Peyer's patch (tissue), 4 donors: ENCODE measurements at regions not wholly inside any gene's neighbourhood (a gene's known extent, or its start where the extent isn't known, plus 50 kb on each side); places are given as distances from the start of the nearest gene placed in this dataset.

Source experiments
- DNase-seq, 3 donors: peaks; one replicate each; pipeline ENCODE4 v3.0.0-alpha.2; 2017 to 2019
- H3K27ac ChIP-seq, 4 donors: fragments of 200-600 bp; sonication (generic); one replicate each; pipeline ENCODE4 v1.5.1; 2016 to 2019
- H3K27me3 ChIP-seq, 2 donors: fragments of 200-600 bp; sonication (generic); one replicate each; pipeline ENCODE4 v1.5.1; 2019
- H3K36me3 ChIP-seq, 3 donors: fragments of 200-600 bp; sonication (generic); one replicate each; pipeline ENCODE4 v1.5.1; 2016 to 2019
- H3K4me1 ChIP-seq, 4 donors: fragments of 200-600 bp; sonication (generic); one replicate each; pipeline ENCODE4 v1.5.1; 2016 to 2019
- H3K4me3 ChIP-seq, 4 donors: fragments of 200-600 bp; sonication (generic); 1 replicate in 3 of 4; 2 replicates in 1 of 4; pipeline ENCODE4 v1.5.1; 2016 to 2019; ENCODE audit warnings: mild to moderate bottlenecking in 1 of 4
- H3K9me3 ChIP-seq, 4 donors: fragments of 200-600 bp; sonication (generic); one replicate each; pipeline ENCODE4 v1.5.1; 2016 to 2019; ENCODE audit warnings: mild to moderate bottlenecking in 1 of 4
- CTCF ChIP-seq, 6 experiments: fragments of 450-650 bp in 4 of 6; fragments of 200-600 bp in 2 of 6; sonication (generic) in 1 of 6; IDR thresholded peaks; one replicate each; pipeline ENCODE4 v1.5.1; 2017 to 2019; ENCODE audit warnings: antibody characterized with exemption in 6 of 6, mild to moderate bottlenecking in 3 of 6, moderate library complexity in 1 of 6
- POLR2A ChIP-seq, 2 donors: fragments of 450-650 bp; IDR thresholded peaks; one replicate each; pipeline ENCODE4 v1.5.1; 2017; ENCODE audit warnings: antibody characterized with exemption in 2 of 2, mild to moderate bottlenecking in 2 of 2, moderate library complexity in 2 of 2

DNA sequence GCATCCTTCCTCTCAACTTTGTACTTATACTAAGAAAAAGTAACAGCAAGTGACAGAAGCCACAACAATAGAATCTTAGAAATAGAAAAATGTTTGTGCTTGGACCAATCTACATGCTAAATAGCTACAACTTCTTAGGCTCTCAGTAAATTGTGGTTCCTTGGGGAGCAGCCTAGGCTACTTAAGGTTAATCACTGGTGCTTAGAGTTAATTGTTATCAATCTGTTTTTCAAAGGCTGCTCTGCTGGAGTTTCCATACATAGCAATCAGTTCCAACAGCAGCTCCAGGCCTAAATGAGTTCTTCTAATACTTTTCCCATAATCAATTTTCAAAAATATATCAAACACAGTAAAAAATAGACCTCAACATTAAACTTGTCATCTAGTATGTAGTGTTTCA lies 571.4 kb downstream of the EPHA7 start:
- TF ChIP-seq CTCF (IDR thresholded peaks at IDR 0.05) (no peak), POLR2A (IDR thresholded peaks at IDR 0.05) (no peak)
- Histone ChIP-seq H3K27ac (no peak overlapping the region), H3K27me3 (no peaks in the 10 kb centered on the region), H3K4me3 (no peak overlapping the region), H3K4me1 (no peaks in the 10 kb centered on the region), H3K36me3 (no peaks in the 10 kb centered on the region), H3K9me3 (no peaks in the 10 kb centered on the region)
- no peak for DNase-seq

- no peak overlapping the region for H3K4me3 ChIP-seq
- H3K9me3 ChIP-seq, result no peaks in the 10 kb centered on the region
- TF ChIP-seq CTCF (IDR thresholded peaks at IDR 0.05) (no peak), POLR2A (IDR thresholded peaks at IDR 0.05) (no peak)
- no peak overlapping the region for H3K27ac ChIP-seq
- no peaks in the 10 kb centered on the region for H3K27me3 ChIP-seq
- no peak for DNase-seq
- no peaks in the 10 kb centered on the region for H3K4me1 ChIP-seq
- H3K36me3 ChIP-seq, result no peaks in the 10 kb centered on the region
These were observed 579.0 kb downstream of the EPHA7 start for GRCh38 chr6:92840246-92840930.

DNA sequence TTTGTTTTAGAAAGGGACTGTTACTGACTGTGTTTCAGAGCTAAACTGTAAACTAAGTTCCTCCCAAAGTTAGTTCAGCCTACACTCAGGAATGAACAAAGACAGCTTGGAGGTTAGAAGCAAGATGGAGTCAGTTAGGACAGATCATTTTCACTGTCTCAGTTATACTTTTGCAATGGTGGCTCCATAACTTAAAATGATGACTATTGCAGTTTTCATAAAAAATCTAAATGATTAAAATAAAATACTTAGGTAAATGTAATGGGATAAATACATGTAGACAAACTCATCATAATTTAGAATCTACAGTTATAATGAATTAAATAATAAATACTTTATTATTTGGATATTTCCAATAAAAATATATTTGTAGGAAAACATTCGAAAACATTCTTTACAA lies 590.6 kb downstream of the EPHA7 start:
- Histone ChIP-seq H3K27me3 (no peaks in the 10 kb centered on the region), H3K9me3 (no peaks in the 10 kb centered on the region), H3K27ac (no peak overlapping the region), H3K4me3 (no peak overlapping the region), H3K4me1 (no peaks in the 10 kb centered on the region), H3K36me3 (no peaks in the 10 kb centered on the region)
- TF ChIP-seq CTCF (IDR thresholded peaks at IDR 0.05) (no peak), POLR2A (IDR thresholded peaks at IDR 0.05) (no peak)
- no peak for DNase-seq

DNA sequence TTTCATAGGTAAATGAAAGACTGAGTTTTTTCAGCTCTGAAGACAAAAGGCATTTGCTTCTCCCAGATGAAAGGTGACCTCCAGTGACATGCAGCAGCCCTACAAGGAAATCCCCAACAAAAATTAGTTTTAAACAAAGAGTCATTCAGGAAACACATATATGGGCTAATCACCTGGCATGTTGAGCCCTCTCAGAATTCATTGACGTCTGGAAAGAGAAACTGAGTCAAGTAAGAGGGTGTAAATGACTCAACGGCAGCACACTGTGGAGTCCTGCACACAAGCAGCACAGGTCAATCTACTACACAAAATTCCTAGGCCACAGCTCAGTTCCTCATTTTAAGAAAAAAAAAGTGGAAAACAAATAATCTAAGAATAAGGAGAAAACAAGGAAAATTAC lies 592.3 kb downstream of the EPHA7 start:
- H3K4me1 ChIP-seq, result no peaks in the 10 kb centered on the region
- no peaks in the 10 kb centered on the region for H3K9me3 ChIP-seq
- H3K36me3 ChIP-seq, result no peaks in the 10 kb centered on the region
- no peak overlapping the region for H3K27ac ChIP-seq
- DNase-seq, result no peak
- TF ChIP-seq CTCF (IDR thresholded peaks at IDR 0.05) (no peak), POLR2A (IDR thresholded peaks at IDR 0.05) (no peak)
- H3K27me3 ChIP-seq, result no peaks in the 10 kb centered on the region
- H3K4me3 ChIP-seq, result no peak overlapping the region

DNA sequence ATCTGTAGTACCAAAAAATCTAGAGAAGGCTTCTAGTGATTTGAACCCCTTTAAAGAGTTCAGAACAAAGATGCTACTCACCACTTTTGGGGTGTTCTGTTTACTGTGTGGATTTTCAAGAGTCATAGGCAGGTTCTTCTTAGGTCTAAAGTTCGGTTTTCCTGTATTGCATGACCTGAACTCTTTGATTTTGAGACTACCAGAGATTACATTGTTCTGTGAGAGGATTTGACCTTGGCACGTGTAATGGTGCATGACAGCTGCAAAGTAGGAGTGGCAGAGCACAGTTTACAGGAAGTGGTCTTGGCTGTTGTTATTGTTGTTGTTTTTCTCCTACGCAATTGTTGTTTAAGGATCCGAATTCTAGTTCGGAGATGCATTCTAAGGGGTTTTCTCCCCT lies 592.7 kb downstream of the EPHA7 start:
- Histone ChIP-seq H3K4me1 (no peaks in the 10 kb centered on the region), H3K36me3 (no peaks in the 10 kb centered on the region), H3K9me3 (no peaks in the 10 kb centered on the region), H3K27ac (no peak overlapping the region), H3K4me3 (no peak overlapping the region), H3K27me3 (no peaks in the 10 kb centered on the region)
- TF ChIP-seq CTCF (IDR thresholded peaks at IDR 0.05) (no peak), POLR2A (IDR thresholded peaks at IDR 0.05) (no peak)
- DNase-seq, result no peak

DNA sequence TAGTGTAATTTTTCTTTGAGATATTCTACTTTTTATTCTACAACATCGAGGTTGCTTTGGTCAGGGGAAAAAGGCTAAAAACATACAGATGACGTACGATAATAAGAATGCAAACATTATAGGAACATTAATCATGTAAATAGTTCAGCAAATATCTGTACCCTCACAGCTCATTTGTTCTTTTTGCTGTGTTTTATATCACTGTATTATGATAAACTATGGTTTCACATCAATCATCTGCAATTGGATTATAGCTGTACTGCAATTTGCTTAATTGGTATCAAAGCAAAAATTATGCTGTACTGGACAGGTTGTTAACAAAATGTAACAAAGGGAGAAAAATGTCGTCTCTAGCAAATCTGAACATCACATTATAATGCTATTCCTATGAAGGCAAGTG lies 597.1 kb downstream of the EPHA7 start:
- no peak overlapping the region for H3K27ac ChIP-seq
- H3K36me3 ChIP-seq, result no peaks in the 10 kb centered on the region
- no peak overlapping the region for H3K4me3 ChIP-seq
- H3K9me3 ChIP-seq, result no peaks in the 10 kb centered on the region
- no peak for TF ChIP-seq POLR2A (IDR thresholded peaks at IDR 0.05)
- no peak for TF ChIP-seq CTCF (IDR thresholded peaks at IDR 0.05)
- no peaks in the 10 kb centered on the region for H3K27me3 ChIP-seq
- DNase-seq, result no peak
- no peaks in the 10 kb centered on the region for H3K4me1 ChIP-seq
